ENCODE measurements at regions not wholly inside any gene's neighbourhood (a gene's known extent, or its start where the extent isn't known, plus 50 kb on each side); places are given as distances from the start of the nearest gene placed in this dataset.
"Not testable (repeated sequence)": the region's sequence is repeated elsewhere in the genome, so short reads cannot be mapped to it uniquely, and the experiment has no call there.

GRCh38 chrX:76774912-76775311, 347.4 kb downstream of the MAGEE1 start:
- not testable (repeated sequence) for H3K36me3 Mint-ChIP-seq (ENCODE audit: insufficient read depth in 2 of 2); ATAC-seq (replicated peaks in 1 of 2); DNase-seq

GRCh38 chrX:76796311-76796710, 368.8 kb downstream of the MAGEE1 start:
- no peaks in the 10 kb centered on the region for H3K9me3 Mint-ChIP-seq
- H3K4me1 Mint-ChIP-seq (ENCODE audit: low read depth), result no peaks in the 10 kb centered on the region
- H3K36me3 Mint-ChIP-seq (ENCODE audit: insufficient read depth in 2 of 2), result no peaks in the 10 kb centered on the region
- peaks cover 6% of the 10 kb centered on the region for H3K27me3 Mint-ChIP-seq (ENCODE audit: low read depth)
- no peak overlapping the region for H3K27ac Mint-ChIP-seq
- H3K4me3 Mint-ChIP-seq, result no peak overlapping the region
- no peak for ATAC-seq (replicated peaks in 1 of 2)
- DNase-seq, result no peak

More at GRCh38 chrX:76774912-76775311, 347.4 kb downstream of the MAGEE1 start:
- H3K27ac Mint-ChIP-seq; H3K4me3 Mint-ChIP-seq; H3K4me1 Mint-ChIP-seq (ENCODE audit: low read depth); H3K9me3 Mint-ChIP-seq: not testable (repeated sequence)
- peaks cover 19% of the 10 kb centered on the region for H3K27me3 Mint-ChIP-seq (ENCODE audit: low read depth)

- H3K27me3 Mint-ChIP-seq (ENCODE audit: low read depth), result peaks cover 6% of the 10 kb centered on the region
- H3K4me1 Mint-ChIP-seq (ENCODE audit: low read depth), result no peaks in the 10 kb centered on the region
- no peak overlapping the region for H3K27ac Mint-ChIP-seq
- no peak overlapping the region for H3K4me3 Mint-ChIP-seq
- H3K36me3 Mint-ChIP-seq (ENCODE audit: insufficient read depth in 2 of 2), result no peaks in the 10 kb centered on the region
- ATAC-seq (replicated peaks in 1 of 2) (no peak), DNase-seq (no peak)
- H3K9me3 Mint-ChIP-seq, result no peaks in the 10 kb centered on the region
Observed at GRCh38 chrX:76802708-76803107, 375.2 kb downstream of the MAGEE1 start.

GRCh38 chrX:76815754-76816153, 388.2 kb downstream of the MAGEE1 start:
- no peak for ATAC-seq (replicated peaks in 1 of 2)
- H3K4me3 Mint-ChIP-seq, result no peak overlapping the region
- H3K27ac Mint-ChIP-seq, result no peak overlapping the region
- H3K4me1 Mint-ChIP-seq (ENCODE audit: low read depth), result no peaks in the 10 kb centered on the region
- DNase-seq, result no peak
- H3K36me3 Mint-ChIP-seq (ENCODE audit: insufficient read depth in 2 of 2), result no peaks in the 10 kb centered on the region
- H3K27me3 Mint-ChIP-seq (ENCODE audit: low read depth), result peaks cover 7% of the 10 kb centered on the region
- H3K9me3 Mint-ChIP-seq, result no peaks in the 10 kb centered on the region

DNA sequence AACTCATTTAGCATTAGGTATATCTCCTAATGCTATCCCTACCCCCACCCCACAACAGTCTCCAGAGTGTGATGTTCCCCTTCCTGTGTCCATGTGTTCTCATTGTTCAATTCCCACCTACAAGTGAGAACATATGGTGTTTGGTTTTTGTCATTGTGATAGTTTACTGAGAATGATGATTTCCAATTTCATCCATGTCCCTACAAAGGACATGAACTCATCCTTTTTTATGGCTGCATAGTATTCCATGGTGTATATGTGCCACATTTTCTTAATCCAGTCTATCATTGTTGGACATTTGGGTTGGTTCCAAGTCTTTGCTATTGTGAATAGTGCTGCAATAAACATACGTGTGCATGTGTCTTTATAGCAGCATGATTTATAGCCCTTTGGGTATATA, 389.8 kb downstream of the MAGEE1 start:
- not testable (repeated sequence) for H3K4me3 Mint-ChIP-seq; ATAC-seq (replicated peaks in 1 of 2)

GRCh38 chrX:76821276-76821675, 393.8 kb downstream of the MAGEE1 start:
- Mint-ChIP-seq H3K4me1 (ENCODE audit: low read depth) (no peaks in the 10 kb centered on the region), H3K36me3 (ENCODE audit: insufficient read depth in 2 of 2) (no peaks in the 10 kb centered on the region), H3K9me3 (no peaks in the 10 kb centered on the region), H3K4me3 (no peak overlapping the region), H3K27me3 (ENCODE audit: low read depth) (peaks cover 9% of the 10 kb centered on the region), H3K27ac (no peak overlapping the region)
- ATAC-seq (replicated peaks in 1 of 2) (no peak), DNase-seq (no peak)

More for the DNA sequence above, 389.8 kb downstream of the MAGEE1 start:
- DNase-seq; H3K4me1 Mint-ChIP-seq (ENCODE audit: low read depth); H3K27ac Mint-ChIP-seq; H3K36me3 Mint-ChIP-seq (ENCODE audit: insufficient read depth in 2 of 2); H3K9me3 Mint-ChIP-seq; H3K27me3 Mint-ChIP-seq (ENCODE audit: low read depth): not testable (repeated sequence)

DNA sequence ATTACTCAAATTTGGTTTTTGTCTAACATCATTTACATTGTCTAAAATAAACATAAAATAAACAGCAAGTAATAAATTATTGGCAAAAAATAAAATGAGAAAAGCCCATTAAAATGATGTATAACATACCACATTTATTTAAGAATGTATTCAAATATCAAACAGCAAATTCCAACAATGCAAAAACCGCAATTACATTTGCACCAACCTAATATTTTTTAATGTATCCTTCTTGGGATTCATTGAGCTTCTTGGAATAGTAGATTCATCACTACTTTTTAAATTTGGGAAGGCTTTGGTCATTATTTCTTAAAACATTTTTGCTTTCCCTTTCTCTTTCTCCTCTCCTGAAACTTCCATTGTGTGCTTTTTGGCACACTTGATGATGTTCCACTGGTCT, 400.2 kb downstream of the MAGEE1 start:
- no peak overlapping the region for H3K4me3 Mint-ChIP-seq

GRCh38 chrX:76840902-76841301, 413.4 kb downstream of the MAGEE1 start:
- not testable (repeated sequence) for H3K4me3 Mint-ChIP-seq; H3K9me3 Mint-ChIP-seq; H3K27ac Mint-ChIP-seq; H3K4me1 Mint-ChIP-seq (ENCODE audit: low read depth); ATAC-seq (replicated peaks in 1 of 2); H3K36me3 Mint-ChIP-seq (ENCODE audit: insufficient read depth in 2 of 2); DNase-seq
- H3K27me3 Mint-ChIP-seq (ENCODE audit: low read depth), result peaks cover 31% of the 10 kb centered on the region

More for the DNA sequence above, 400.2 kb downstream of the MAGEE1 start:
- no peak overlapping the region for H3K27ac Mint-ChIP-seq
- no peaks in the 10 kb centered on the region for H3K9me3 Mint-ChIP-seq
- H3K36me3 Mint-ChIP-seq (ENCODE audit: insufficient read depth in 2 of 2), result no peaks in the 10 kb centered on the region
- no peak for DNase-seq
- peaks cover 10% of the 10 kb centered on the region for H3K27me3 Mint-ChIP-seq (ENCODE audit: low read depth)
- H3K4me1 Mint-ChIP-seq (ENCODE audit: low read depth), result no peaks in the 10 kb centered on the region
- no peak for ATAC-seq (replicated peaks in 1 of 2)

GRCh38 chrX:76850851-76851250, 423.3 kb downstream of the MAGEE1 start:
- no peak for ATAC-seq (replicated peaks in 1 of 2)
- no peak overlapping the region for H3K4me3 Mint-ChIP-seq

DNA sequence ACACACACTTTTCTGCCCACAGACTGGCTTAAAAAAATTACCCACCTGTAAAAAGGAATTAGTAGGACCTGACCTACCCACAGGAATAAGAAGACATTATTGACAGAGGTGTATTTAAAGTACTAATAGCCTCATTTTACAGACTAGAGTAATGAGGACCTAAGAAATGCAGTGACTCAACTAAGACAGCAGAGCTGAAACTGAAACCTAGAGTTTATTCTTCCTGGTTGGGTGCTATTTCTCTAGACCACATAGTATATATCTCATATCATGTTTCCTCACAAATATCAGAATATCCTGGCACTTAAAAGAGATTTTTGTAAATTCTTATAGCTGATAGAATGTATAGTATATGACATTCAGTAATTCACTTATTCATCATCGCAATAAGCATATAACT, 435.0 kb downstream of the MAGEE1 start:
- ATAC-seq (replicated peaks in 1 of 2) (no peak), DNase-seq (no peak)
- H3K4me3 Mint-ChIP-seq, result no peak overlapping the region
- H3K27me3 Mint-ChIP-seq (ENCODE audit: low read depth), result peaks cover 23% of the 10 kb centered on the region
- H3K9me3 Mint-ChIP-seq, result no peaks in the 10 kb centered on the region
- H3K36me3 Mint-ChIP-seq (ENCODE audit: insufficient read depth in 2 of 2), result no peaks in the 10 kb centered on the region
- H3K27ac Mint-ChIP-seq, result no peak overlapping the region
- no peaks in the 10 kb centered on the region for H3K4me1 Mint-ChIP-seq (ENCODE audit: low read depth)

More at GRCh38 chrX:76850851-76851250, 423.3 kb downstream of the MAGEE1 start:
- no peaks in the 10 kb centered on the region for H3K27me3 Mint-ChIP-seq (ENCODE audit: low read depth)
- DNase-seq, result no peak
- H3K27ac Mint-ChIP-seq, result no peak overlapping the region
- H3K4me1 Mint-ChIP-seq (ENCODE audit: low read depth), result no peaks in the 10 kb centered on the region
- peaks cover 1 to 9% of the 10 kb centered on the region in 2 donors for H3K9me3 Mint-ChIP-seq
- peaks cover 0 to 2% of the 10 kb centered on the region in 2 donors for H3K36me3 Mint-ChIP-seq (ENCODE audit: insufficient read depth in 2 of 2)

GRCh38 chrX:76893930-76894329, 466.4 kb downstream of the MAGEE1 start:
- H3K4me1 Mint-ChIP-seq (ENCODE audit: low read depth), result no peaks in the 10 kb centered on the region
- H3K27me3 Mint-ChIP-seq (ENCODE audit: low read depth), result peaks cover 18% of the 10 kb centered on the region
- ATAC-seq (replicated peaks in 1 of 2) (no peak), DNase-seq (no peak)
- H3K9me3 Mint-ChIP-seq, result peaks cover 5 to 8% of the 10 kb centered on the region in 2 donors
- no peaks in the 10 kb centered on the region for H3K36me3 Mint-ChIP-seq (ENCODE audit: insufficient read depth in 2 of 2)
- H3K4me3 Mint-ChIP-seq, result no peak overlapping the region
- H3K27ac Mint-ChIP-seq, result no peak overlapping the region

GRCh38 chrX:76915836-76916235, 488.3 kb downstream of the MAGEE1 start:
- Mint-ChIP-seq H3K9me3 (peaks cover 3 to 9% of the 10 kb centered on the region in 2 donors), H3K4me3 (no peak overlapping the region), H3K36me3 (ENCODE audit: insufficient read depth in 2 of 2) (no peaks in the 10 kb centered on the region), H3K4me1 (ENCODE audit: low read depth) (no peaks in the 10 kb centered on the region), H3K27me3 (ENCODE audit: low read depth) (peaks cover 11% of the 10 kb centered on the region), H3K27ac (no peak overlapping the region)
- no peak for DNase-seq
- no peak for ATAC-seq (replicated peaks in 1 of 2)

GRCh38 chrX:76918033-76918432, 490.5 kb downstream of the MAGEE1 start:
- Mint-ChIP-seq H3K9me3 (peaks cover 0 to 2% of the 10 kb centered on the region in 2 donors), H3K27ac (no peak overlapping the region), H3K27me3 (ENCODE audit: low read depth) (peaks cover 23% of the 10 kb centered on the region), H3K4me3 (no peak overlapping the region), H3K36me3 (ENCODE audit: insufficient read depth in 2 of 2) (no peaks in the 10 kb centered on the region), H3K4me1 (ENCODE audit: low read depth) (no peaks in the 10 kb centered on the region)
- no peak for DNase-seq
- ATAC-seq (replicated peaks in 1 of 2), result no peak

DNA sequence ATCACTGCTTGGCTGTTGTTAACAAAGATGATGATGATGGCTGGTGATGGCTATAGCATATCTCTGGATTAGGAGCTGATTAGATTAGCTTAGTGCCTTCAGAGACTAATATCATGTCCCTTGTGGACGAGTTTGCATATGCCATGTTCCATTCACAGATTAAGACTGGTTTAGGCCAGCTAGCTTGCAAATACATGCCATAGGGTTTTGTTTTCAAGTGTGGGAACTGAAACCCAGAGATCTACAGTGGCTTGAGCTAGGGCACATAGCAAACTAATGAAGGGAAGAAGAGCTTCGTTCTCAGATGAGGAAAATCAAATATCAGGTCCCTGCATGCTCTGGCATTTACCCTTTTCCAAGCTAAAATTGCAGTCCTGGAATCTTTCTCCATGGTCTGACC, 492.3 kb downstream of the MAGEE1 start:
- Mint-ChIP-seq H3K4me1 (ENCODE audit: low read depth) (no peaks in the 10 kb centered on the region), H3K36me3 (ENCODE audit: insufficient read depth in 2 of 2) (no peaks in the 10 kb centered on the region), H3K27ac (no peak overlapping the region), H3K4me3 (no peak overlapping the region), H3K9me3 (no peaks in the 10 kb centered on the region), H3K27me3 (ENCODE audit: low read depth) (peaks cover 28% of the 10 kb centered on the region)
- ATAC-seq (replicated peaks in 1 of 2) (no peak), DNase-seq (no peak)
